8988T (cell line): ENCODE measurements at regions not wholly inside any gene's neighbourhood (a gene's known extent, or its start where the extent isn't known, plus 50 kb on each side); places are given as distances from the start of the nearest gene placed in this dataset.

Experiments
- DNase-seq: peaks from one replicate; pipeline ENCODE4 v3.0.0; 2011

DNA sequence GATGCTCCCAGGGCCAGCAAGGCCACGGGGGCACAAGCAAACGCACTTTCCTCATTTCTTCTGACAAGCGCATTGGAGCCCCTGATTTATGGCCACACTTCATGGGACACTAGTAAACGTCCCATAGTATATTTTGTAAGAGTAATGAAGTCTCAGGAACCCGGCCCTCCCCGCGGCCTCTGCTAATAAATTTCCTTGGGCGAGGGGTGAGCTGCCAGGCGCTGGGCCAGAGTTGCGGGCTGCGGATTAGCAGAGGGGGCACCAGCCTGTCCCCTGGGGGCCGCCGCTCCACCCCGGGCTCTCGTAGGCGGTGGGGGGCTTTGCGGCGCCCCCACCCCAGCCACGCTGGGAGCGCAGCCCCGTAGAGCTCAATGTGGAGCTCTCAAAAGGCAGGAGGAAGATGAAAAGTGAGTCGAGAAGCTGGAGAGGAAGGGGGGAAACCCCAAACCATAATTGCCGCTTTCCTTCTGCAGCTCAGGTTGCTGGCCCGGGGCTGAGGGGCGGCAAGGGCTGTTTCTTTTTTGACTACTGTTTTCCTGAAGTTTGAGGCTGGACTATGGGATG lies 173.6 kb downstream of the CDC5L start:
- no peak for DNase-seq

DNA sequence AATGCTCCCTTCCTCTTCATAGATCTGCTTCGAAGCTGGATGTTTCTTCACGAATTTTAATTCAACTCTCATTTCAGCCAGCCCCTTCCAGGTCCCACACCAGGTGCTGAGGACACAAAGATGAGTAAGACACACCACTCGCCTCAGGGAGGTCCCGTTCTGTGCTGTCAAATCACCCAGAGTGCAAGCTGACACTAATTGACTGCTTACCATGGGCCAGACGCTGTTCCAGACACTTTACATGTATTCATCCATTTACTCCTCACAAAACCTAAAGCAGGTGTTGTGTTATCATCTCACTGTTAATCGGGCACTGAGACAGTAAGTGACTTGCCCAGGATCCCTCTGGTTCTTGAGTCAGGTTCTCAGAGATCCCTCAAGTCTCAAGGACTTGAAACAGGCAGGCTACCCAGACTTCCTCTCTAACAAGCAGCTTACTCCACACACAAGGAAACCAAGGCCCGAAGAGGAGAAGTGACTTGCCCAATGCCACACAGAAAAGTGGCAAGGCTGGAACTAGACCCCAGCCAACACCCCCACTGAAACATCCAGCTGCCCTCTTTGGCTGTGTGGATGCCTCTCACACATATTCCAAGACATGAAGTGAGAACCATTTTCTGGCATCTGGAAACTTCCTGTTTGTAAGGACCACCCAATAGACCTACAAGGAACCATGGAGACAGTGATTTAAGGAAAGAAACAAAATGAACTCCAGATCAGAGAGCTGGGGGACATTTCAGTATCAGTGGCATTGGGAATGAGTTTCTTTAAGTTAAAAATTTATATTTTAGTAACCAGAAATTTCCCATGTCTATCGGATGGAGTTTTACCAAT lies 174.5 kb downstream of the CDC5L start:
- DNase-seq, result no peak

GRCh38 chr6:44563397-44563796 lies 175.9 kb downstream of the CDC5L start:
- no peak for DNase-seq

DNA sequence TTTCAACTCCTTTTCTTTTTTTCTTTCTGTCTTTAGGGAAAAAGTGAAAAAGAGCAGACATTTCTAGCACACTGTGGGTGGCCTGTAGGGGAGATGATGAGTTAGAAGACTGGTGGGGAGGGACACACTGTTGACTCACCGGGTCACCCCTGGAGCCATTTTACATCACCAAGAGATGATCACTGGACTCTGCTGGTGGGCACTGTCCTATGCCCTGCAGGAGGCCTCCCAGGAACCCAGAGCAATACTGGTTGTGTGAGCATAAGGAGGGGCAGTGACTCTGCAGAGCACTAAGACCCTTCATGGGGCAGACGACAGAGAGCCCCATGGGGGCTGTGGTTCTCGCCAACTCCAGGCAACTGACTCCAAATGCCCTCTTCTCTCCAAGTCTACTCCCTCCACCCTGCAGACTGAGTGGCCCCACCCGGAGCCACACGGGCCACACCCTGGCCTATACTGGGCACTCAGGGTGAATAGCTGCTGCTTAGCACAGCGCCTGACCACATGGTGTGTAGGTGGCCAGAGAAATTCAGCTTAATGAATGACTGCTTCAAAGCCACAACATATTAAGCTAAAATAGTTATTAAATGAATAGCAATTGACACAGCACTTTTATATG lies 177.5 kb downstream of the CDC5L start:
- DNase-seq, result no peak

DNA sequence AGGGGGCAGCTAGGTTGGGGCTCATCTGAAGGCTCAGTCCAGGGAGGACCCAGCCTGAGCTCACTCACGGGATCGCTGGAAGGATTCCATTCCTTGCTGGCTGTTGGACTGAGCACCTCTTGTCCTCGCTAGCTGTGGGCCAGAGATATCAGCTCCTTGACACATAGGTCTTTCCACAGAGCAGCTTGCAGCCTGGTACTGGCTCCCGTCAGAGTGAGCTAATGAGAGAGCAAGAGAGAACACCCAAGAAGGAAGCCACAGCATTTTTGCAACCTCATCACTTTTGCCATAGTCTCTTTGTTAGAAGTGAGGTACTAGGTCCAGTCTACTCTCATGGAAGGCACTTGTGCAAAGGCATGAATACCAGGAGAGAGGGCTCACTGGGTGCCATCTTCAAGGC lies 179.9 kb downstream of the CDC5L start:
- DNase-seq, result no peak

- no peak for DNase-seq
Observed at GRCh38 chr6:44569131-44569530, 181.6 kb downstream of the CDC5L start.

DNA sequence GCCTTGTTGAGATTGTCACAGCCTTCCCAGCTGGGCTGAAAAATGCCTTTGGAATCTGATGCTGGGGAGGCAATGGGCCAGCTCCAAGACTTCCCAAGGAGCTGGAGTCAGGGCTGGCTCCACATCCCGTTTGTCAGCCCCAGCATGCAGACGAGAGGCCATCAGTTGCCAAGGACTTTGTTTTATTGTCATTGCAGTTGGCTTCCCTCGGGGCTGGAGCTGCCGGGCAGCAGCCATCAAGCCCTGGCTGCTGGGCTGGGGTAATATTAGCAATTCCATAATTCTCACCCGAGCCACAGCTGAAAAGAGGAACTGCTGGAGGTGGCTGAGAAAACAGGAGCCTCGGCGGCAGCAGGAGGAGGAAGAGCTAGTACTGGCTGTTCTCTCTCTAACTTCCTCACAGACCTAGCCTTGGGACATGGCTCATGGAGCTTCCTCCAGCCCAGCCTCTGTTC lies 182.5 kb downstream of the CDC5L start:
- DNase-seq, result no peak

- DNase-seq, result no peak
Observed at GRCh38 chr6:44571510-44571909, 184.0 kb downstream of the CDC5L start.

GRCh38 chr6:44572346-44572745 lies 184.8 kb downstream of the CDC5L start:
- DNase-seq, result no peak

DNA sequence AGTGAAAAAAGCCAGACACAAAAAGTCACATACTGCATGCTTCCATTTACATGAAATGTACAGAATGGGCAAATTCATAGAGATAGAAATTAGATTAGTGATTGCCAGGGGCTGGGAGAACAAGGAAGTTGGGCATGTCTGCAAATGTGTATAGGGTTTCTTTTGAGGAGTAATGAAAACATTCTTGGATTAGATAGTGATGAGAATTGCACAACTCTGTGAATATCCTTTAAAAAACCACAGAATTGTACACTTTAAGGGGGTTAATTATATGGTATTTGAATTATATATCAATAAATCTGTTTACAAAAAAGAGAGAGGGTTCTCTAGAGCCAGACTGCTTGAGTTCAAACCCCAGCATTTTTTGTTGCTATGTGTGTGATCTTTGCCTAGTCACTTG lies 188.1 kb downstream of the CDC5L start:
- DNase-seq, result no peak

GRCh38 chr6:44576132-44576631 lies 188.7 kb downstream of the CDC5L start:
- no peak for DNase-seq

GRCh38 chr6:44580901-44581300 lies 193.4 kb downstream of the CDC5L start:
- DNase-seq, result no peak

DNA sequence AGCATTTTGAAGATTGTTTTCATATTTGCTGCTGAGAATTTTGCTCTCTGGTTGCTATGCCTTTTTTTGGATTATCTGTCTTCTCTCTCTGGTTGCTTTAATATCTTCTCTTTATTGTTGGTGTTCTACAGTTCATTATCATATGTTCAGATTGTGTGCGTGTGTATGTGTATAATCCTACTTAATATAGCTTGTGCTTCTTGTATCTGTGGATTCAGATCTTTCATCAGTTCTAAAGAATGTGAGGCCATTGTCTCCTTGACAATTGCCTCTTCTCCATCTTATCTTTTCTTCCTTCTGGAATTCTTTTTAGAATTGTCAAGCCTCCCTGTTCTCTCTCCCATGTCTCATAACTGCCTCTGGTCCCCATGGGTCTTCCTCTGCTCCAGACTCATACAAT lies 195.4 kb downstream of the CDC5L start:
- DNase-seq, result no peak

- no peak for DNase-seq
Observed at GRCh38 chr6:44590471-44590870, 203.0 kb downstream of the CDC5L start.

GRCh38 chr6:44593539-44593944 lies 206.0 kb downstream of the CDC5L start:
- DNase-seq, result peak; percentile 41

DNA sequence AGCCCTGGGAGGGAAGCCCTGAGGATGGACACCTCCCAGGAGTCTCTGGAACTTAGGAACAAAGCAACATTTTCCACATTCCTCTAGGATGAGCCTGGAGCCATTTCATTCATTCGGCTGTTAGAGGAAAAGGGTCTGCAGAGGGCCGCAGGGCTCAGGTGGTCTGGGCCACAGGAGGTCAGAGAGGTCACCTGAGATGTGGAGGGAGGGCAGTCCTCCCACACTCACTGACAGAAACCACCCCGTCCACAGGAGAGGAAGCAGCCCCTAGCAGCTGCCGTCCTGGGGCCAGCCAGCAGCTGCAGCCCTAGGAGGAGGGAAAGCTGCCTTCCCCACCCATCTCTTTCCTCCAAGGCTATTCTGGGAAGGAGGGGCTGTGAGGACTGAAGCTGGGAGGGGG lies 207.0 kb downstream of the CDC5L start:
- no peak for DNase-seq

- DNase-seq, result no peak
Observed at GRCh38 chr6:44598679-44599078, 211.2 kb downstream of the CDC5L start.

- no peak for DNase-seq
Observed at GRCh38 chr6:44599672-44600071, 212.2 kb downstream of the CDC5L start.

DNA sequence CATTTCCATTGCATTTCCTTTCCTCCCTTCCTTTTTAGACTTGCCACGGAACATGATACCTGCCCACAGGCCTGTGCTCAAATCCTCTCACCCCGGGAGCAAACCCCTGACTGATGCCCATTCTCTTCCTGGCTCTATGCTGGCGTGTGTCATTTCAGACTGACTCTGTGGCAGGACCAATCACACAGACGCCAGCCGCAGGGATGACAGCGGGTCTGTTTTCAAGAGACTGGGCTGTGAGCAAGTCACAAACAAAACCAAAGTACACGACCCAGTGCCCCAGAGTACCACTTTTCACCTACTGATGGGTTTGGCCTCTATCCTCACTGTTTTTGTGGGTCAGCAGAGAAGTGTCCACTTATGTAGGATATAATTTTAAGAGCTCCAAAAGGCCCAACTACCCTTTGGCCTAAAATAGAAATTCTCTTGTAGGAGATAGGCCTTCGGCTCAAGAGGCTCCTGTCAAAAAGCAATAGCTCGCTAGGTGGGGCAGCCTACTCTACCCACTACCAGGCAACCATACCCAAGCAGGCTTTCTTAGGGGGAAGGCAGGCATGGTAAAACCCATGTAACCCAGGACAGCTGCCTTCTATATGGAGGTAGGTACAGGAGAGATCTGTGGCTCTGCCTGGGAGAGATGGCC lies 215.7 kb downstream of the CDC5L start:
- no peak for DNase-seq

DNA sequence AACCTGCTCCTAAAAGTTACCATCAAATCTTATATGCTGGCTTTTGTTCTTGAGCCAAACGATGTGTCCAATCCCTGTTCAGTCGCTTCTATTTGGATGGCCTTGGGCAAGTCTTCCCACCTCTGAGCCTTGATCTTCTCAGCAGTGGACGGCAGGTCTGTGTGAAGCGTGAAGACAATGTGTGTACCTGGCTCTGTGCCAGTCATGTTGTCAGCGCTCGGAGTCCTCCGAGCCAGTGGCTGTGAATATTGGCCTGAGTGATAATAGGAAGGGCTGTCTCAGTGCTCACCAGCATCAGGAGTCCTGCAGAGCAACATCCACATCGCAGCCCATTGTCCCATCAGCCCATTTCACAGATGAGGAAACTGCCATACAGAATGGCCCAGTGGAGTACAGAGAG lies 219.0 kb downstream of the CDC5L start:
- DNase-seq, result no peak

GRCh38 chr6:44606976-44607375 lies 219.5 kb downstream of the CDC5L start:
- DNase-seq, result no peak

DNA sequence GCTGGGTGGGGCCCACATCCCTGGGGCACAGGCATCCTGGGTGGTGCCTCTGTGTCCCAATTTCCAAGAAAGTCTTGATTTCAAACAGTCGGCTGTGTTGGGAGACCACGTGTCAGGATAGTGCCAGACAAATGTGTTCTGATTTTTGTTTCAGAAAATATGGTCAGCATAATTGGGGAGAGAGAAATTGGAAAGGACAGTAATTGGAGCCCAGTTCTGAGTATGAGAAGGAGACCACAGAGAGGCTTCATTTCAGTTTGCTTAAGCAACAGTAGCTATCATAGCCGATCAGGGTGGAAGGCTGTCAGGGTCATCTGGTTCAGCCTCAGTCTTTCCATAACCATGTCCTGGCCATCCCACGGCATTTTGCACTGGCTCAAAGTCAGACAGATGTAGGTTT lies 220.7 kb downstream of the CDC5L start:
- no peak for DNase-seq

DNA sequence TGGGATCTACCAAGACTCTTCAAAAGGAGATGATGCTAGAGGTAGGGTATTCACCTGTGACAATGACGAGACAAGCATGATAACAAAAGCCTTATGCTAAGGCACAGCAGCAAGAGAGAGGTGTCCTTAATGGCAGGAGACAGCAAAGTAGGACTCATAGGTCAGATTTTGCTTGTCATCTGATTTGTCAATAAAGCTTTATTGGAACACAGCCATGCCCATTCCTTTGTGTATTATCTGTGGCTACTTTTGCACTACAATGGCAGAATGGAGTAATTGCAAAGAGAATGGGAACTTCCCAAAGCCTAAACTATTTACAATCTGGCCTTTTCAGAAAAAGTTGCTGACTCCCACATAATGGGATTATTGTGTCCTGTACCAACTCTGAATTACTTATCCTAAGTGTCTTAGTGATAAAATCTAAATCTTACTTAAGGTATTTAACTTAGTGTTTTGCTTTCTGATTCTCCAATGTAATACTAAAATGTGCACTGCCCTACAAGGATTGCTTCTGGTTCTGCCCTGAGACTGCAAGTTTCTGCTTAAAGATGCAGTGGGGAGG lies 221.6 kb downstream of the CDC5L start:
- no peak for DNase-seq
